ENCODE measurements at regions not wholly inside any gene's neighbourhood (a gene's known extent, or its start where the extent isn't known, plus 50 kb on each side); places are given as distances from the start of the nearest gene placed in this dataset.

DNA sequence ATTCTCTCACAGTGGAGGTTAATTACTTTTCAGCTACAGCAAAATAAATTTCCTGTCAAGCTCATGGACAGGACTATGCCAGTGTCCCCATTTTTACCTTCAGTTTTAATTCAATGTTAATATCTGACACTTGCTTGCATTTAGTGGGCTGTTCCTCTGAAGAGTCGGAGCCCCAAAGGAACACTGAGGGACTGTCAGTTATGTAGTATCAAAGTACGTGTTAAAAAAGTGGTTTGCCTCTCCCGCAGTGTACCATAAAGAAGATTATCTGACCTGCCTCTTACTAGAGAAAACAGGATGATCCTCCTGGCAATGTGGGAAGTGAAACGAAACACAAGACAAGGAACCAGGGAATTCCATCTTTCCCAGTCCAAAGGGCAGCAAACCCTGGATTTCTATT is 1010.9 kb upstream of the PHF14 start:
- TF ChIP-seq, protein P1, sequence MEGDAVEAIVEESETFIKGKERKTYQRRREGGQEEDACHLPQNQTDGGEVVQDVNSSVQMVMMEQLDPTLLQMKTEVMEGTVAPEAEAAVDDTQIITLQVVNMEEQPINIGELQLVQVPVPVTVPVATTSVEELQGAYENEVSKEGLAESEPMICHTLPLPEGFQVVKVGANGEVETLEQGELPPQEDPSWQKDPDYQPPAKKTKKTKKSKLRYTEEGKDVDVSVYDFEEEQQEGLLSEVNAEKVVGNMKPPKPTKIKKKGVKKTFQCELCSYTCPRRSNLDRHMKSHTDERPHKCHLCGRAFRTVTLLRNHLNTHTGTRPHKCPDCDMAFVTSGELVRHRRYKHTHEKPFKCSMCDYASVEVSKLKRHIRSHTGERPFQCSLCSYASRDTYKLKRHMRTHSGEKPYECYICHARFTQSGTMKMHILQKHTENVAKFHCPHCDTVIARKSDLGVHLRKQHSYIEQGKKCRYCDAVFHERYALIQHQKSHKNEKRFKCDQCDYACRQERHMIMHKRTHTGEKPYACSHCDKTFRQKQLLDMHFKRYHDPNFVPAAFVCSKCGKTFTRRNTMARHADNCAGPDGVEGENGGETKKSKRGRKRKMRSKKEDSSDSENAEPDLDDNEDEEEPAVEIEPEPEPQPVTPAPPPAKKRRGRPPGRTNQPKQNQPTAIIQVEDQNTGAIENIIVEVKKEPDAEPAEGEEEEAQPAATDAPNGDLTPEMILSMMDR (IDR thresholded peaks at IDR 0.05; ENCODE audit: borderline replicate concordance, extremely low read depth, low read length, poor library complexity, severe bottlenecking), result no peak
- TF ChIP-seq EZH2 (IDR thresholded peaks at IDR 0.05; ENCODE audit: borderline replicate concordance, low read depth, low read length, severe bottlenecking), result no peak
